GM18517 (cell line): ENCODE measurements at regions not wholly inside any gene's neighbourhood (a gene's known extent, or its start where the extent isn't known, plus 50 kb on each side); places are given as distances from the start of the nearest gene placed in this dataset.
"Not testable (repeated sequence)": the region's sequence is repeated elsewhere in the genome, so short reads cannot be mapped to it uniquely, and the experiment has no call there.

Experiments
- ATAC-seq: cut with Tn5 transposase; IDR thresholded peaks from one replicate; pipeline ENCODE4 v1.9.1; 2021; ENCODE audit warnings: mild to moderate bottlenecking, moderate library complexity; ENCODE audit not compliant: unreplicated experiment

- ATAC-seq, result no peak
These were observed 130.9 kb upstream of the NUDT12 start for GRCh38 chr5:103693517-103693916.

GRCh38 chr5:103690676-103691075, 128.1 kb upstream of the NUDT12 start:
- no peak for ATAC-seq

- no peak for ATAC-seq
These were observed 117.3 kb upstream of the NUDT12 start for GRCh38 chr5:103679873-103680272.

GRCh38 chr5:103676198-103676597, 113.6 kb upstream of the NUDT12 start:
- ATAC-seq, result not testable (repeated sequence)

- ATAC-seq, result no peak
These were observed 112.2 kb upstream of the NUDT12 start for GRCh38 chr5:103674739-103675138.

GRCh38 chr5:103674251-103674650, 111.7 kb upstream of the NUDT12 start:
- no peak for ATAC-seq

- no peak for ATAC-seq
These were observed 107.0 kb upstream of the NUDT12 start for GRCh38 chr5:103669615-103670014.

- ATAC-seq, result no peak
These were observed 105.7 kb upstream of the NUDT12 start for GRCh38 chr5:103668281-103668680.

GRCh38 chr5:103667068-103667467, 104.5 kb upstream of the NUDT12 start:
- ATAC-seq, result no peak

- no peak for ATAC-seq
These were observed 94.7 kb upstream of the NUDT12 start for GRCh38 chr5:103657301-103657700.

- ATAC-seq, result no peak
These were observed 85.5 kb upstream of the NUDT12 start for GRCh38 chr5:103648086-103648485.

GRCh38 chr5:103646698-103647614, 84.4 kb upstream of the NUDT12 start:
- ATAC-seq, result no peak

- ATAC-seq, result no peak
These were observed 83.2 kb upstream of the NUDT12 start for GRCh38 chr5:103645816-103646215.

GRCh38 chr5:103638979-103639378, 76.4 kb upstream of the NUDT12 start:
- no peak for ATAC-seq

GRCh38 chr5:103624675-103625074, 62.1 kb upstream of the NUDT12 start:
- no peak for ATAC-seq

- ATAC-seq, result no peak
These were observed 61.5 kb upstream of the NUDT12 start for GRCh38 chr5:103624035-103624480.

- no peak for ATAC-seq
These were observed 60.8 kb upstream of the NUDT12 start for GRCh38 chr5:103623425-103623824.

GRCh38 chr5:103621548-103621930, 59.0 kb upstream of the NUDT12 start:
- ATAC-seq, result no peak

GRCh38 chr5:103620851-103621547, 58.4 kb upstream of the NUDT12 start:
- ATAC-seq, result no peak

- ATAC-seq, result no peak
These were observed 55.3 kb upstream of the NUDT12 start for GRCh38 chr5:103617913-103618312.

- ATAC-seq, result no peak
These were observed 54.5 kb upstream of the NUDT12 start for GRCh38 chr5:103617090-103617489.

GRCh38 chr5:103612545-103612944, 50.0 kb upstream of the NUDT12 start:
- no peak for ATAC-seq
